HG02852 (cell line): ENCODE measurements at regions not wholly inside any gene's neighbourhood (a gene's known extent, or its start where the extent isn't known, plus 50 kb on each side); places are given as distances from the start of the nearest gene placed in this dataset.
A peak's percentile ranks its signal among the peaks of the same experiment; 100 is the strongest.
"Not testable (repeated sequence)": the region's sequence is repeated elsewhere in the genome, so short reads cannot be mapped to it uniquely, and the experiment has no call there.

Experiments used
- ATAC-seq: cut with Tn5 transposase; IDR thresholded peaks from one replicate; pipeline ENCODE4 v1.9.1; 2021; ENCODE audit warnings: mild to moderate bottlenecking, moderate library complexity; ENCODE audit not compliant: unreplicated experiment

- no peak for ATAC-seq
These were observed 275.7 kb upstream of the STXBP5 start for GRCh38 chr6:146928503-146928902.

- no peak for ATAC-seq
These were observed 273.0 kb upstream of the STXBP5 start for GRCh38 chr6:146931214-146931613.

GRCh38 chr6:146937316-146937715 lies 266.9 kb upstream of the STXBP5 start:
- ATAC-seq = no peak

- ATAC-seq = no peak
These were observed 266.0 kb upstream of the STXBP5 start for GRCh38 chr6:146938266-146938665.

DNA sequence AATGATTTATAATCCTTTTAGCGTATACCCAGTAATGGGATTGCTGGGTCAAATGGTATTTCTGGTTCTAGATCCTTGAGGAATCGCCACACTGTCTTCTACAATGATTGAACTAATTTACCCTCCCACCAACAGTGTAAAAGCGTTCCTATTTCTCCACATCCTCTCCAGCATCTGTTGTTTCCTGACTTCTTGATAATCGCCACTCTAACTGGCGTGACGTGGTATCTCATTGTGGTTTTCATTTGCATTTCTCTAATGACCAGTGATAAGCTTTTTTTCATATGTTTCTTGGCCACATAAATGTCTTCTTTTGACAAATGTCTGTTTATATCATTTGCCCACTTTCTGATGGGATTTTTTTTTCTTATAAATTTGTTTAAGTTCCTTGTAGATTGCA lies 264.8 kb upstream of the STXBP5 start:
- ATAC-seq = not testable (repeated sequence)

DNA sequence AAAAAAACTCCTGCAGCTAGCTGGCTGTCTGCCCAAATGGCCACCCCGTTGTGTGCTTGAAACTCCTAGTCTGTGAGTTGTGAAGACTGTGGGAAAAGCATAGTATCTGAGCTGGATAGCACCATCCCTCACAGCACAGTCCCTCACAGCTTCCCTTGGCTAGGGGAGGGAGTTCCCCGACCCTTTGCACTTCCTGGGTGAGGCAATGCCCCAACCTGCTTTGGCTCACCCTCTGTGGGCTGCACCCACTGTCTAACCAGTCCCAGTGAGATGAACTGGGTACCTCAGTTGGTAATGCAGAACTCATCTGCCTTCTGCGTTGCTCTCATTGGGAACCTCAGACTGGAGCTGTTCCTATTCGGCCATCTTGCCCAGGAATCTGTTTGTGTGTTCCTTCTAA lies 260.6 kb upstream of the STXBP5 start:
- ATAC-seq = no peak

DNA sequence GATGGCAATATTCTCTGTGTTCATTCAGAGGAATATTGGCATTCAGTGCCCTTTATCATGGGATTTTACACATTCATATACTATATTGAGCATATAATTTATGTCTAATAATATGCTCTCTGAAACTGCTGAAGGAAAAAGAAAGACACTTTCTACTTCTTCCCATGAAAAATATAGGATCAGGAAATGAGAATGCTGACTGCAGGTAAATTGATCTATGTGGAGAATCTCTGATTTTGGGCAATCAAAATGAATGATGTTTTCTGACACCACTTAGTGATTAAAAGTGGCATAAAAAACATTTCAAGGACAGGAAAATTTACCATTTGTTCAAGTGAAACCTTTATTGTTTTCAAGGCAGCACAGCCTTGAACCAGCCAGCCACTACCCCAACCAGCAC lies 260.1 kb upstream of the STXBP5 start:
- no peak for ATAC-seq

GRCh38 chr6:146944809-146945208 lies 259.4 kb upstream of the STXBP5 start:
- no peak for ATAC-seq

DNA sequence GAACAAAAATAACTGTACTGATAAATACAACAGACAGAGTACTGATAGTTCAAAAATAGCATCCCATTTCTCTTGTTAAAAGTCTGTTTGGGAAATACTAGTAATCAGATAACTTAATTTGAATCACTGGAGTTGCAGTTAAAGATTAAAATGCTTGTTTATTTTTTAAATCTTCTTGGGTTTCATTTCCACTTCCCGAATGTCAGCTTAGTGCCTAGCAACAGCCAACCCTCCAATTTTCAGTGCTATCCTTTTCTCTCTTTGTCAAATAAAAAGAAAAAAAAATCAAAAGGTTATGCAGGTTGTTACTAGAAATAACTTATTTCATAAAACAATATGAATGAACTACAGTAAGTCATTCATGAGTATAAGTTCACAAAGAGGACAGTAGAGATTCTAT lies 257.7 kb upstream of the STXBP5 start:
- no peak for ATAC-seq

DNA sequence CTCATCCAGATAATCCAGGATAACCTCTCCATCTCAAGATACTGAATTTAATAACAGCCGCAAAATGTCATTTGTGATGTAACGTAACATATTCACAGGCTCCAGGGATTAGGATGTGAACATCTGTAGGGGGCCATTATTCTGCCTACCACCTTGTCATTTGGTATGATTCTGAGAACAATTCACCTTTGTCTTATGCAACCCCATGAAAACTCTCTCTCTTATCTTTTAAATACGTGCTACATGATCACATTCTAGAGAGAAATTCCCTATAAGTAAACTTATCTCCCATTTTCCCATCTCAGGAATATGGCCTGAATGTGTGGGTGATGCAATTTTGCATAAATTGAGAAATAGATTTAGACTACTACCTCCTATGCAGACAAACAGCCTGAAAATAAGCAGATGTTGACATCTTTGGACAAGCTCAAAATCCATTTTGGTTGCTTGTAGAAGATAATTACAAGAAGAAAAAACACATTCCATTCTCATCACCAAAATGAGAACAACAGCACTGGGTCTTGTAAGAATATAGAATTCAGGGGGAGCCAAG lies 255.4 kb upstream of the STXBP5 start:
- no peak for ATAC-seq

- no peak for ATAC-seq
These were observed 254.8 kb upstream of the STXBP5 start for GRCh38 chr6:146949425-146949824.

DNA sequence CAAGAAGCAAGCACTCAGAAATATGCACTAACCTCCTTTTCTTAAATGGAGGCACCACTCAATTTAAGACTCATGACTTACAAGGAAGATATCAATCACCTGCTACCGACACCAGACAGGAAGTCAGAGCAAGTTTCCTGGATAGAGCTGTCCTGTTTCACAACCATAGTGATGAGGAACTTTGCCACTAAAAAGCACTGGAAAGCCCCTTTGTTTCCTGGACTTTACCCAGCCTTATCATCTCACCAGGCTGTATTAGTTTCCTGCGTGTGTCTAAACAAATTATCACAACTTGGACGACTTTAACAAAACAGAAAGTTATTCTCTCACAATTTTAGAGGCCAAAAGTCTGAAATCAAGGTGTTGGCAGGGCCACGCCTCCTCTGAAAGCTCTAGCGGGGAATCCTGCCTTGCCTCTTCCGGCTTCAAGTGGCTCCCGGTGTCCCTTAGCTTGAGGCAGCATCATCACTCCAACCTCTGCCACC lies 253.8 kb upstream of the STXBP5 start:
- peak; percentile 70 for ATAC-seq

GRCh38 chr6:146955570-146955969 lies 248.6 kb upstream of the STXBP5 start:
- ATAC-seq = no peak

DNA sequence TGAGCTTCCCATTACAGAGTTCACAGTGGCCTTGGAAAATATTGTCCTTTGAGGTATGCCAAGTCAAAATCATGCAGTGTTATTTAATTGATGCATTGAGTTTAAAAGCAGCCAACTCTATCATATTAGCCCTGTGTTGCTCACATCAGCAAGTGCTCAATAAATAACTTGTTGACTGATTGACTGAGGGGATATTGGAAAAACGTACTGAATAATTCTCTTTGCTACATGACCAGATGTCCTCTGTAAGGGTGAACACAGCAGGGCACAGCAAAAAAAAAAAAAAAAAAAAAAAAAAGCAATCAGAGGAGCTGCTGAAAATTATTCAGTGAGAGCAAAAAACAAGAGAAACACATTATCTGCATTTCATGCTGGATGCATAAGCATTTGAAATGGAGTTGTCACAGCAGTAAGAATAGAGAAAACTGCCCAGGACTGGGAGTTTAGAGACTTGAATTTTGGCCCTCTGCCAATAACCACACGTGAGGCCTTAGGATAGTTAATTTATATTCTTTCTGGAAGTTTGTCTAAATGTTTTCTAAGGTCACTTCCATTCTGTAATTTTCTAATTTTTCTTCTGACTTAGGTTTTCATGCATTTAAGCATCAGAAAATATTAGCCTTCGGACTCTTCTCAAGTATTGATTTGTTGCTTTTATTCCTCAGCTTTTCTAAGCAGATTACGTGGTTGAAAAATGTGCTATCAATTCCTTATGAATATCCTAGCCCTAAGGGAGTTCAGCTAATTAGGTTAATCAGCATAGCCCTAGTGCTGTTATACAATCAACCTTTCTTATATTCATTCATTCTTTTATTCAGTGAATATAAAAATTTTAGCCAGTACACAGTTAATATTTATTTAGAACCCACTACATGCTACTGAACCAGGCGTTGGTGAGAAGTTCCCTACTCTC lies 246.8 kb upstream of the STXBP5 start:
- no peak for ATAC-seq

- ATAC-seq = no peak
These were observed 242.4 kb upstream of the STXBP5 start for GRCh38 chr6:146961831-146962230.

DNA sequence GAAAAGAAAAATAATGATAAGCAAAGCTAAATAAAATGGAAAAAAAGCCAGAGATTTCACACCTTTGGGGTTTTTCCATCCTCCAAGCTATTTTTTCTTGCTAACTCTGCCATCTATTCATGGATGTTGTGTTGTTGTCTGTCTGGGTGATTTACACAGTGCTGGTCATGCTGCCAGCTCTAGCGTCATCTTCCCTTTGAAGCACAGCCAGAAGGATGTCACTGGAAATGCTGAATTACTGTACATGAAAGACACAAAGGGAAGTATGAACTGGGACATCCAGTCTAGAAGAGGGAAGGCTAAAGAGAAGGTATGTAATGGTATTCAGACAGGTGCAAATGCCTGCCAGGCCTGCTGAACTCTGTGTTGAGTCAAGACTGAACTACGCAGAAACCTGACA lies 241.9 kb upstream of the STXBP5 start:
- ATAC-seq = no peak

DNA sequence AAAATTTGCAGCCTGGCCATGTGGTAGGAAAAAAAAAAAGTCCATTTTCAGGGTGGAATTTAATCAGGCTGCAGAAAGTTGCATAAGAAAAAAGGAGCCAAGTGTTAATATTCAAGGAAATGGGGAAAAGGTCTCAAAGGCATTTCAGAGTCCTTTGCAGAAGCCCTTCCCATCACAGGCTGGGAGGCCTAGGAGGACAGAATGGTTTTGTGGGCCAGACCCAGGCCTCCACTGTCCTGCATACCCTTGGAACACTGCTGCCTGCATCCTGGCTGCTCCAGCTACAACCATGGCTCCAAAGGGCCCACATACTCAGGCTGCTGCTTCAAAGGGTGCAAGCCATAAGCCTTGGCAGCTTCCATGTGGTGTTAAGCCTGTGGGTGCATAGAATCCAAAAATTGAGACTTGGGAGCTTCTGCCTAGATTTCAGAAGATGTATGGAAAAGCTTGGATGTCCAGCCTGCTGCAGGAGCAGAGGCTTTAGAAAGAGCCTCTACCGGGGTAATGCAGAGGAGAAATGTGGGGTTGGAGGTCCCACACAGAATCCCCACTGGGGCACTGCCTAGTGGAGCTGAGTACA lies 239.0 kb upstream of the STXBP5 start:
- no peak for ATAC-seq

DNA sequence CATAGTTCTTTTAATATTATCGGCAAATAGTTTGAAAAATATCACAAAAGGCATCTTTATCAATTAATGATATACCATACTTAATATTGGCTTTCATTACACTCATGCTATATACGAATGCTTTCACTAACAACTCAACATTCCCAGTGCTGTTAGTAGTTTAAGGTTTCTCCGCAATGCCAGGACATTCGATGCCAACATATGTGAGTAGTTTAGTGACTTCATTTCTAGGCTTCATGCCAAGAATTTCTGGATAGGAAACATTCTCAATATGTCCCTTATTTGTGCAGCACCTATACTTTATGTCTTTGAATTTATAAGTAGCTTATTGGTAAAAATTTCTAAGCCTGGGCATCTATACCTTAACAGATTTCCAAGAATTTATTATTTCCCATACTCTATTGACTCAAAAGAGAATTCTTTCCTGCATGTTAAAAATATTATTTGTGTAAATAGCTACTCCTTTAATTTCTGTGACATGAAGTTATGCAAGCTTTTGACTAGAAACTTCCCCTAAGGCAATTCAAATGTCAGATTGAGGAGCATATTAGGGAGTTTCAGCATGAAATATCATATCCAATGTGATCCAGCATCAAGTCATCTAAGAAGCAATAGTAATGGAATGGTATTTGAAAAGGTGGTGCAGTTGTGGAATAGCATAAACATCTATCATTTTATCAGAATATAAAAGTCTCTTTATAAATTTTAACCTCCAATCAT lies 236.0 kb upstream of the STXBP5 start:
- no peak for ATAC-seq

- ATAC-seq = no peak
These were observed 231.7 kb upstream of the STXBP5 start for GRCh38 chr6:146972546-146972945.

DNA sequence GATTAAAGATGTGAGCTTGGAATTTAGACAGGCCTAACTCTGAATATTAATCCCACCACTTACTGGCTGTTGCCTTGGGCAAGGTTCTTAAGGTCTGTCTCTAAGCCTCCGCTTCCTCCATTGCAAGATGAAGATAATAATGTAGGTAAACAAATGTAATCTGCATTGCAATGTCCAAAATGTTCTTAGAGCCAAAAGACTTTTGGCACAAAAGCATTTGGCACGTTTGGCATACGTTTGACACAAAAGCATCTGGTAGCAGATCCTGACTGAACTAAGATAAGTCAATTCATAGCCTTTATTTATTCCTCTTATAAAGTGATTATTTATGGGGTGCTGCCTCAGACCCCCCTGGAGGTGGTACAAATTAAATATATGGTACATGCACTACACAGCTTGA lies 229.9 kb upstream of the STXBP5 start:
- no peak for ATAC-seq

GRCh38 chr6:146975093-146975492 lies 229.1 kb upstream of the STXBP5 start:
- ATAC-seq = no peak
